Sigmoid colon (tissue), 6 donors: ENCODE measurements at regions not wholly inside any gene's neighbourhood (a gene's known extent, or its start where the extent isn't known, plus 50 kb on each side); places are given as distances from the start of the nearest gene placed in this dataset.

Source experiments
- DNase-seq: peaks from one replicate; pipeline ENCODE4 v3.0.0-alpha.2; 2019
- H3K27ac ChIP-seq, 4 donors: fragments of 200-600 bp; sonication (generic); one replicate each; pipeline ENCODE4 v1.5.1; 2016 to 2019; ENCODE audit warnings: mild to moderate bottlenecking in 1 of 4
- H3K27me3 ChIP-seq, 3 donors: fragments of 200-600 bp; sonication (generic); one replicate each; pipeline ENCODE4 v1.5.1; 2019; ENCODE audit warnings: mild to moderate bottlenecking in 1 of 3
- H3K36me3 ChIP-seq, 4 donors: fragments of 200-600 bp; sonication (generic); one replicate each; pipeline ENCODE4 v1.5.1; 2016 to 2019
- H3K4me1 ChIP-seq, 4 donors: fragments of 200-600 bp; sonication (generic); one replicate each; pipeline ENCODE4 v1.5.1; 2017 to 2019
- H3K4me3 ChIP-seq, 4 donors: fragments of 200-600 bp; sonication (generic); one replicate each; pipeline ENCODE4 v1.5.1; 2017 to 2019; ENCODE audit warnings: mild to moderate bottlenecking in 2 of 4, moderate library complexity in 1 of 4
- H3K9me3 ChIP-seq, 4 donors: fragments of 200-600 bp in 3 of 4; sonication (generic) in 3 of 4; one replicate each; pipeline versions ENCODE4 v1.5.1 to v1.6.1; 2013 to 2019
- EP300 ChIP-seq, 4 donors: sonication (generic); formaldehyde crosslinking; IDR thresholded peaks; one replicate each; pipeline ENCODE4 v1.6.1; 2017; ENCODE audit warnings: antibody characterized with exemption in 4 of 4
- POLR2A ChIP-seq, 2 donors: fragments of 450-650 bp; IDR thresholded peaks; one replicate each; pipeline ENCODE4 v1.6.1; 2016; ENCODE audit warnings: antibody characterized with exemption in 2 of 2, mild to moderate bottlenecking in 2 of 2, moderate library complexity in 2 of 2
- POLR2AphosphoS5 ChIP-seq, 4 donors: sonication (generic); formaldehyde crosslinking; IDR thresholded peaks; one replicate each; pipeline ENCODE4 v1.6.1; 2017; ENCODE audit warnings: antibody characterized with exemption in 4 of 4
- WGBS, 2 donors: extraction: QIAGEN DNeasy Blood & Tissue Kit; methylation state at CpG; one replicate each; pipeline ENCODE4 v1.1.7; 2013; 5-methylcytosine and 5-hydroxymethylcytosine counted together
- intact Hi-C: fragments of 100-400 bp; cut with DNase I; formaldehyde crosslinking; loops from one replicate; pipeline ENCODE4 v1.15.1; 2023
- TF ChIP-seq, protein P1 (sequence below), 4 experiments: fragments of 450-650 bp in 3 of 4; fragments of 200-600 bp in 1 of 4; IDR thresholded peaks; one replicate each; pipeline ENCODE4 v1.5.1; 2016 to 2019; ENCODE audit warnings: antibody characterized with exemption in 4 of 4, mild to moderate bottlenecking in 3 of 4, moderate library complexity in 2 of 4
- donor health status: healthy with polysubstance abuse.
- donor health status: healthy.

DNA sequence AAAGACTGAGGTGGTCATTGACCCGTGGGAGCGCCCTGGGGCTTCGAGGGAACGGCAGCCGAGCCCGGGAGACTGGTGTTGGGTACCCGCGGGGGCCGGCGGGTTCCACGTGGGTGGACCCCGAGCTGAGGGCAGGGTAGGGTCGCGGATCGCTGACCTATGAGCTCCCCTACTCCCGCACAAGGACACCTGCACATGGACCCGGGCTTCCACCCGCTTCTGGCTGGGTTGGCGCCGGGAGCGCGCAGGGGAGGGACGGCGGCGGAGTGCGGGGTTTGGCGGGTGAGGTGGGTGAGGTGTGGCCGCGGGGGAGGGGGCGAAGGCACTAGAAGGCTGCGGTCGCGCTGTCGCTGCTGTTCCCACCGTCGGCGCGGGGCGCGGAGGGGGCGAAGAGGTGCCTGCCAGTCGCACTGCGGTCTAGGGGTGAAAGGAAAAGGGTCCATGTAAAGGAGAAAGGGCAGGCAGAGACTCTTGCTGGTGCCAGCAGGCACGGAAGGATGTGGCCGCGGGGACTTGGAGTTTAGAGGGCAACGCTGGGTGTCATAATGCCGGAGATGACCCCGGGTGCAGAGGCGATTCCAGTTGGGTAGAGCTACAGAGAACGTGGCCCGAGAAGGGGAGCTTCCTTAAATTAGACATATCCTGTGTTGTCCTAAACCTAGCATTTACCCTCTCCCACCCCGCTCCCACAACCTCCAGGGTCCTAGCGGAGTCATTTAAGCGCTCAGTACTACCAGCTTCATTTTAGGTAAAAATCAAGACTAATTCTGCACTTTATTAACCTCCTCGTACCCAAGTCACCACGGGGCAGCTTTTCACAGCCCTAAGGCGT lies 245.9 kb upstream of the TOPAZ1 start:
- H3K4me3 ChIP-seq = peak overlapping the region in 2 of 4 donors; percentile 24 to 26
- no peak overlapping the region for H3K27ac ChIP-seq
- H3K27me3 ChIP-seq = peaks cover 58 to 100% (median 72%) of the 10 kb centered on the region in 3 donors
- no peak for DNase-seq
- peaks cover 0 to 53% (median 51%) of the 10 kb centered on the region in 4 donors for H3K4me1 ChIP-seq
- WGBS, 2 donors = 2 to 5% methylated on average over 58 of the region's 58 CpGs
- intact Hi-C loops = no loop called here
- no peak for TF ChIP-seq EP300 (IDR thresholded peaks at IDR 0.05)
- no peak for TF ChIP-seq POLR2AphosphoS5 (IDR thresholded peaks at IDR 0.05)
- H3K9me3 ChIP-seq = peaks cover 0 to 3% (median 0%) of the 10 kb centered on the region in 4 donors
- no peaks in the 10 kb centered on the region for H3K36me3 ChIP-seq

DNA sequence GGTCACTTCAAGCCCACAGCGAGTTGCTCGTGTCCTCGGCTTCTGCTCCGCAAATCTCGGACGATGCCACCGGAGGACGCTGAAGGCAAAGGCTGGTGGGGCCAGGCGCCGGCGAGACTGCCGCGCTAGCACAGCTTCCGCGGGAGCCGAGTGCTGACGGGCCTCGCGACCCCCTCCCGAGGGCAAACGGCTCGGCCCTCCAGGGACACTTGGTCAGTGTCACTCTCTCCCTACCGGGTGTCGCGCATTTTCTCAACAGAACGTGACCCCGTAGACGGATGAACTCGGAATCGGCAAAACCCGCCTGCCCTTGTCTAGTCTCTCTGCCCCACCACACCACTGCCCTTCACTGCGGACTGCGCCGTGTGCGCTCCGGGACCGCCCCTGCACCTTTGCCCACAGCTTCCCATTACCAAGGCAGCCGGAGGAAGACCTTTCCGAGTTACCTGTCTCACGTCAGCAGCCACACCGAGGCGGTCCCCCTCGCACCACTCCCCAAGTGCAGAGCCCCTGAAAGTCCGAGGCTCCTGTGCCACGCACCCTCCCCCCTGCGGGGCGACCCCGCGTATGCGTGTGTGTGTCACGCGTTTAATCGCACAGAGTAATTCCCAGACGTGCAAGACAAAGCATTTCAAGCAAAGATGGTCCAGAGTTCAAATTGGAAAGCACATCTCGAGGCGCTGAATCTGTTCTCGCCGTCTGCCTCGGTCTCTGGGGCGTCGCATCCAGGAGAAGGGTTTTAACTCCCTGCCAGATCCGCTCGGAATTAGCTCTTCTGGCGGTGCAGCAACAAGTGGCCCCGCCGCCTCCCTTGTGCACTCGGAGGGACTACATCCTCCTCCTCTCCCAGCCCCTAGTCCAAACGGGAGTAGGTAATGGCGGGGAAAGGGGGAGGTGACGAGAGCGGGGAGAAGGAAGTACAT lies 245.0 kb upstream of the TOPAZ1 start:
- TF ChIP-seq POLR2AphosphoS5 (IDR thresholded peaks at IDR 0.05) (no peak), POLR2A (IDR thresholded peaks at IDR 0.05) (no peak), EP300 (IDR thresholded peaks at IDR 0.05) (no peak)
- TF ChIP-seq, protein P1, sequence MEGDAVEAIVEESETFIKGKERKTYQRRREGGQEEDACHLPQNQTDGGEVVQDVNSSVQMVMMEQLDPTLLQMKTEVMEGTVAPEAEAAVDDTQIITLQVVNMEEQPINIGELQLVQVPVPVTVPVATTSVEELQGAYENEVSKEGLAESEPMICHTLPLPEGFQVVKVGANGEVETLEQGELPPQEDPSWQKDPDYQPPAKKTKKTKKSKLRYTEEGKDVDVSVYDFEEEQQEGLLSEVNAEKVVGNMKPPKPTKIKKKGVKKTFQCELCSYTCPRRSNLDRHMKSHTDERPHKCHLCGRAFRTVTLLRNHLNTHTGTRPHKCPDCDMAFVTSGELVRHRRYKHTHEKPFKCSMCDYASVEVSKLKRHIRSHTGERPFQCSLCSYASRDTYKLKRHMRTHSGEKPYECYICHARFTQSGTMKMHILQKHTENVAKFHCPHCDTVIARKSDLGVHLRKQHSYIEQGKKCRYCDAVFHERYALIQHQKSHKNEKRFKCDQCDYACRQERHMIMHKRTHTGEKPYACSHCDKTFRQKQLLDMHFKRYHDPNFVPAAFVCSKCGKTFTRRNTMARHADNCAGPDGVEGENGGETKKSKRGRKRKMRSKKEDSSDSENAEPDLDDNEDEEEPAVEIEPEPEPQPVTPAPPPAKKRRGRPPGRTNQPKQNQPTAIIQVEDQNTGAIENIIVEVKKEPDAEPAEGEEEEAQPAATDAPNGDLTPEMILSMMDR (IDR thresholded peaks at IDR 0.05) = no peak
- peaks cover 0 to 3% (median 0%) of the 10 kb centered on the region in 4 donors for H3K9me3 ChIP-seq
- peak overlapping the region in 3 of 4 donors; percentile 14 to 26 (median 17) for H3K4me3 ChIP-seq
- no peaks in the 10 kb centered on the region for H3K36me3 ChIP-seq
- no peak overlapping the region for H3K27ac ChIP-seq
- no peak for DNase-seq
- 1 to 2% methylated on average over 71 of the region's 71 CpGs for WGBS, 2 donors
- peaks cover 58 to 100% (median 73%) of the 10 kb centered on the region in 3 donors for H3K27me3 ChIP-seq
- H3K4me1 ChIP-seq = peaks cover 0 to 53% (median 51%) of the 10 kb centered on the region in 4 donors
- intact Hi-C loops = no loop called here

DNA sequence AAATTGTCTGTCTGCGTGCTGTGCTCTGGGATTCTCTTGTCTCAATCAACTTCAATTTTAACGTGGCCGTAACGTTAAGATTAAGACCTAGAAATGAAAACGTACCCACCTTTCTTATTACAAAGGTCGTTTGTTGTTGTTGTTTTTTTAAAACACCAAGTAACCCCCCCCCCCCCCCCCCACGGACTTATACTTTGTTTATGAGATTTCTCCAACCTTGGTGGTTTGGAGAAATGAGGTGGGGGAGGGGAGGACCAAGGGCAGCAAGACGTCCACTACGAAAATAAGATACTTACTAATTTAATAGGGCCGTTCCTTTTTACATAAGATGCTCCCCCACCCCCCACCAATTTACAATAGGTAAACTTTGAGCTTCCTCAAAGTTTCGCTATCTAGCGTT lies 244.4 kb upstream of the TOPAZ1 start:
- H3K27me3 ChIP-seq = peaks cover 58 to 99% (median 69%) of the 10 kb centered on the region in 3 donors
- H3K4me1 ChIP-seq = peaks cover 0 to 53% (median 51%) of the 10 kb centered on the region in 4 donors

DNA sequence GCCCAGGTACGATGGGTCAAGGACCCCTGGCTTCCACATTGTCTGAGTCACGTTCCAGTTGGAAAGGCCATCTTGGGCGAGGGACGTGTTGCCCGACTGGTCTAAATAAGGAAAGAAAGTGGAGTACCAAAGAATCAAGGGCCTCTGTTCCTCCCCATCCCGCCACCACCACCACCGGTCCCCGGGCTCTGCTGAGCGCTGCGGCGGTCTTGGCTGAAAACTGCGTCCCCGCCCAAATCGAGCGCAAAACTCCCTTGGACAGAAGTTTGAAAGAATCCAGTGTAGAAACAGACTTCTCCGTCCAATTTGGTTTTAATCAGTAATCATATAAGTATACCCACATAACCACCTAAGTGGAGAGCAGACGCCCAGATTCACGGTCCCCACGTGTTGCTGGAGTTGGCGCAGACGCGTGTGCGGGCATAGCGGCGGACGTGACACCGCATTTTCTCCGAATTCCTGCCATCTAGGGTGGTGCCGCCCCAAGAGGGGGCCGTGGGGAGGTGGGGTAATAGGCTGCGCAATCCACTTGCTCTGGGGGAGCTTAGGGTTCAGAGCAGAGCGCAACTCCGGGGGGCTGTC lies 243.8 kb upstream of the TOPAZ1 start:
- Histone ChIP-seq H3K9me3 (peaks cover 0 to 1% (median 0%) of the 10 kb centered on the region in 4 donors), H3K4me3 (peak overlapping the region in 2 of 4 donors; percentile 54 to 56), H3K27me3 (peaks cover 58 to 99% (median 68%) of the 10 kb centered on the region in 3 donors), H3K4me1 (peaks cover 0 to 53% (median 51%) of the 10 kb centered on the region in 4 donors), H3K36me3 (no peaks in the 10 kb centered on the region), H3K27ac (no peak overlapping the region)
- 3 to 4% methylated on average over 33 of the region's 33 CpGs for WGBS, 2 donors
- no peak for DNase-seq
- intact Hi-C loops = no loop called here
- TF ChIP-seq POLR2AphosphoS5 (IDR thresholded peaks at IDR 0.05) = no peak
- TF ChIP-seq EP300 (IDR thresholded peaks at IDR 0.05) = no peak
- no peak for TF ChIP-seq POLR2A (IDR thresholded peaks at IDR 0.05)
- TF ChIP-seq, protein P1 (IDR thresholded peaks at IDR 0.05) = no peak

More for the DNA sequence above, 244.4 kb upstream of the TOPAZ1 start:
- intact Hi-C loops = no loop called here
- no peak for DNase-seq
- Histone ChIP-seq H3K27ac (no peak overlapping the region), H3K9me3 (peaks cover 0 to 3% (median 0%) of the 10 kb centered on the region in 4 donors), H3K36me3 (no peaks in the 10 kb centered on the region), H3K4me3 (peak overlapping the region in 2 of 4 donors; percentile 17 to 26)
- WGBS, 2 donors = 1 to 3% methylated on average over 12 of the region's 12 CpGs
- TF ChIP-seq, protein P1 (IDR thresholded peaks at IDR 0.05) = no peak
- TF ChIP-seq POLR2AphosphoS5 (IDR thresholded peaks at IDR 0.05) (no peak), POLR2A (IDR thresholded peaks at IDR 0.05) (no peak), EP300 (IDR thresholded peaks at IDR 0.05) (no peak)
